C4-2B (cell line): ENCODE measurements at regions not wholly inside any gene's neighbourhood (a gene's known extent, or its start where the extent isn't known, plus 50 kb on each side); places are given as distances from the start of the nearest gene placed in this dataset.
"Not testable (repeated sequence)": the region's sequence is repeated elsewhere in the genome, so short reads cannot be mapped to it uniquely, and the experiment has no call there.

Experiments
- H3K27ac ChIP-seq: fragments of 450-650 bp; 2 replicates; pipeline ENCODE4 v1.5.1; 2017
- CTCF ChIP-seq: fragments of 450-650 bp; conservative IDR thresholded peaks from 2 replicates; pipeline ENCODE4 v1.5.1; 2017; ENCODE audit warnings: mild to moderate bottlenecking
- ZFX ChIP-seq: fragments of 450-650 bp; IDR thresholded peaks from 2 replicates; pipeline ENCODE4 v1.6.1; 2017

- H3K27ac ChIP-seq, result no peak overlapping the region
- TF ChIP-seq CTCF, result no peak
These were observed 128.2 kb upstream of the SLC44A1 start for GRCh38 chr9:105116052-105116868.

GRCh38 chr9:105117234-105117633 is 127.2 kb upstream of the SLC44A1 start:
- H3K27ac ChIP-seq, result no peak overlapping the region
- no peak for TF ChIP-seq ZFX
- no peak for TF ChIP-seq CTCF

GRCh38 chr9:105118636-105119035 is 125.8 kb upstream of the SLC44A1 start:
- no peak overlapping the region for H3K27ac ChIP-seq
- no peak for TF ChIP-seq ZFX
- no peak for TF ChIP-seq CTCF

- H3K27ac ChIP-seq, result no peak overlapping the region
- TF ChIP-seq ZFX, result no peak
- no peak for TF ChIP-seq CTCF
These were observed 125.3 kb upstream of the SLC44A1 start for GRCh38 chr9:105119156-105119555.

- TF ChIP-seq ZFX, result no peak
- no peak for TF ChIP-seq CTCF
- no peak overlapping the region for H3K27ac ChIP-seq
These were observed 122.5 kb upstream of the SLC44A1 start for GRCh38 chr9:105121861-105122430.

- not testable (repeated sequence) for H3K27ac ChIP-seq
These were observed 119.9 kb upstream of the SLC44A1 start for GRCh38 chr9:105124598-105124997.

GRCh38 chr9:105126226-105126625 is 118.2 kb upstream of the SLC44A1 start:
- no peak overlapping the region for H3K27ac ChIP-seq
- no peak for TF ChIP-seq ZFX
- TF ChIP-seq CTCF, result no peak

- H3K27ac ChIP-seq, result no peak overlapping the region
- TF ChIP-seq CTCF (no peak), ZFX (no peak)
These were observed 116.6 kb upstream of the SLC44A1 start for GRCh38 chr9:105127863-105128220.
